GM18511 (cell line): ENCODE measurements at regions not wholly inside any gene's neighbourhood (a gene's known extent, or its start where the extent isn't known, plus 50 kb on each side); places are given as distances from the start of the nearest gene placed in this dataset.

Experiments used
- ATAC-seq: cut with Tn5 transposase; IDR thresholded peaks from one replicate; pipeline ENCODE4 v1.9.1; 2021; ENCODE audit warnings: mild to moderate bottlenecking, moderate library complexity; ENCODE audit not compliant: unreplicated experiment

DNA sequence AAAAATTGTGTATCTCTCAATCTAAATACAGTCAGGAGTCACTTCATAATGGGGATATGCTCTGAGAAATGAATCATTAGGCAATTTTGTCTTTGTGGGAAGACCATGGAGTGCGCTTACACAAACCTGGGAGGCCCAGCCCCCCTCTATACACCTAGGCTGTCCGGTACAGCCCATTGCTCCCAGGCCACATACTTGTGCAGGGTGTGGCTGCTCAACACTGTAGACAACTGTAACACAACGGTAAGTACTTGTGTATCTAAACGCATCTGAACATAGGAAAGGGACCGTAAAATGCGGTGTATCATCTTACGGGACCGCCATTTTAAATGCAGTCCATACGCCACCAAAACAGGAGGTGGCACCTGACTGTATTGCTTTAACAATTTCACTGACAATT lies 58.0 kb upstream of the FRMD1 start:
- ATAC-seq, result no peak

DNA sequence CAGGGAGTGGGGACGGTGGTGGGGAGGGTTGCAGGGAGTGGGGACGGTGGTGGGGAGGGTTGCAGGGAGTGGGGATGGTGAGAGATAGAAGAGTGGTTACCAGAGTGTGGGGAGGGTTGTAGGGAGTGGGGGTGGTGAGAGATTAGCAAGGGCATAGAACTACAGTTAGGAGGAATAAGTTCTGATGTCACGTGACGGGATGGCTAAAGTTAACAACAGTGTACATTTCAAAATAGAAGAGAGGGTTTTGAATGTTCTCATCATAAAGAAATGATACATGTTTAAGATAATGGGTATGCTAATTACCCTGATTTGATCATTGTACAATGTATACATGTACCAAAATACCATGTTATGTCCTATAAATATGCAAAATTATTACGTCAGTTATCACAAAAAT lies 57.6 kb upstream of the FRMD1 start:
- ATAC-seq, result no peak

DNA sequence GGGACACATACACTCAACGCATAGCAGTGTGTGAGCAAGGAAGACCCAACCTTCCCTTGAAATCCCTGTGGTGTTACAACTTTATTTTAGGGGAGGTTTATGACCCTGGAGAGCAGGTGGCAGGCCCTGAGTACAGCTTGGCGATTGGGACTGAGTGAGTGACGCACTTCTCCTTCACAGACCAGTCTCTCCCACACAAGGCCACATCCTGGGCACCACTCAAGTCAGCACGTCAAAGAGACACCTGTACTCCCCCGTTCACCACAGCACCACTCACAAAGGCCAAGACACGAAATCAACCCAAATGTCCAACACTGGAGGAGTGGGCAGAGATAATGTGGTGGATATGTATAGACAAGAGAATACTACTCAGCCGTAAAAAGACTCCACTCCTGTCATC lies 57.0 kb upstream of the FRMD1 start:
- no peak for ATAC-seq

DNA sequence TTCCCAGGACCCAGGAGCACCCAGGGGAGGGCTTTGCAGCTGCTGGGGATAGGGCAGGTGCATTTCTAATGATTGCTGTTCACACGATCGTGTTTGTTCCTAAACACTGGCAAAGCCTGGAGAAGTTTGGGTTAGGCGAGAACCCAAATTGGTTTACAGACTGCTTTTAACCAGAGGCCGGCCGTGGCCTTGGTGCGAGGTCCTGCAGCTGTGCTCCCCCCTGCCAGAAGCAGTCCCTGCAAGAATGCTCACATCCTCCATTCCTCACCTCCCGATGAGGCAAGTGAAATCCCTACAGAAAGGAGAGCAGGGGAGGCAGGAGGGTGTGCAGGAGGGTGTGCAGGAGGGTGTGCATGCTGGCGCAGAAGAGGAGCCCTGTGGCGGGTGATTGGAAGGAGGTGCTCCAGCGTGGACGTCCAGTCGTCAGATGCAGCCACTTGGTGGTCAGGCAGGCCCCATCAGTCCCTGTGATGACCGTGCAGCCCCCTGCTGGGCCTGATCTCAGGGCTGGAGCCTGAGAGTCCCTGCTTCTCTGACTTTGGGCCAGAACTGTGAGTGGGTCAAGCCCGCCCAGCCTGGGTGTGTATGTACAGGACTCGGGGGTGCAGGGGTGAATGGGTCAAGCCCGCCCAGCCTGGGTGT lies 55.7 kb upstream of the FRMD1 start:
- no peak for ATAC-seq

DNA sequence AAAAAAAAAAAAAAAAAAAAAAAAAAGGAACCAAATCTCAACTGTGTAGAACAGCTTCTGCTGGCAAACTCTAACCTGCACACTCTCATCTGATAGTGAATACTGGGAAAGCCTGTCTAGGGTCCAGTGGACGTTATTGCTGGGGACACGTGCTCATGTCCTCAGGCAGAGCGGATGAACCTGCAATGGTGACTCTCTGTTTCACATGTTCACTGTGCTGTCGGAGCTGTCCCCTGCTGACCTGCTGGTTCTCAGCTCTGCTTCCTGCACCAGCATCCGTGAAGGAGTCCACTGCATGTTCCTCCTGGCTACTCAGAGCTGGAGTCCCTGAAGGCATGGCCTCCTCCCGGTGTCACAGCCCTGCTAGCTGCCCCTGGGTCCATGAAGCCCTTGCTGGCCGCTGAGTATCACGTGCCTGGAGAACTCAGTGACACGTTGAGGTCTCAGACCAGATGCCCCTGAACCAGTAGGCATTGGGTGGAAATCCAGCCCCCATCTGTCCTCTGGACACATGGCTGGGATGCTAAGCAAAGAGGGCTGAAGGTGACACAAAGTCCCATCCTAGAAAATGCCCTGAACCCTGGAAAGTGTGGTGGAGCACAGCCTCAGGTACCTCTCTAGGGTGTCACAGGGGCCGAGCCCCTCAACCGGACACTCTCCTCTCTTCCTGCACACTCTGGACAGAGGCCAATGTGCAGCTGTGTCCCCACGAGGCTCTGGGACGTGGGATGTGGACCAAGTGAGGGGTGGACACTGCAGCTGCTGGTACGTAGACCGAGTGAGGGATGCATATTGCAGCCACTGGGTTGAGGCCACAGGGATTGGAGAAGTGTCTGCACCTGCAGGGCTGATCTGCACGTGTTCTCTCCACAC lies 54.9 kb upstream of the FRMD1 start:
- ATAC-seq, result no peak

DNA sequence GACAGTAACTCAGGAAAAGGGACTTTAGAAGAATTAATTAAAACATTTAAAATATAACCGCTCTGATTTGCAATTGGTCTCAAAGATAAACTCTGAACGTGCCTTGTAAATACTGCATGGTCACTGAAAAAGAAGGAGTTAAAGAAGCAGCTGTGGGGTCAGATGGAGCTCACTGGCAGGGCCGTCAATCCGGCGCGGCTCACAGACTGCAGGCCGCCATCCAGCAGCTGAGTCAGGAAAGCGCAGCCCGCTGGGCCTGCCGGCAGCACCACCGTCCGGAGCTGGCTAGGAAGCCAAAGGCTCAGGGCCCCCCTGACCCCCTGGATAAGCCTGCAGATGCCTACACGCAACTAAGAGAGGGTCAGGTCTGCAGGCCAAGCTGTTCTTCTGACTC lies 54.2 kb upstream of the FRMD1 start:
- no peak for ATAC-seq

DNA sequence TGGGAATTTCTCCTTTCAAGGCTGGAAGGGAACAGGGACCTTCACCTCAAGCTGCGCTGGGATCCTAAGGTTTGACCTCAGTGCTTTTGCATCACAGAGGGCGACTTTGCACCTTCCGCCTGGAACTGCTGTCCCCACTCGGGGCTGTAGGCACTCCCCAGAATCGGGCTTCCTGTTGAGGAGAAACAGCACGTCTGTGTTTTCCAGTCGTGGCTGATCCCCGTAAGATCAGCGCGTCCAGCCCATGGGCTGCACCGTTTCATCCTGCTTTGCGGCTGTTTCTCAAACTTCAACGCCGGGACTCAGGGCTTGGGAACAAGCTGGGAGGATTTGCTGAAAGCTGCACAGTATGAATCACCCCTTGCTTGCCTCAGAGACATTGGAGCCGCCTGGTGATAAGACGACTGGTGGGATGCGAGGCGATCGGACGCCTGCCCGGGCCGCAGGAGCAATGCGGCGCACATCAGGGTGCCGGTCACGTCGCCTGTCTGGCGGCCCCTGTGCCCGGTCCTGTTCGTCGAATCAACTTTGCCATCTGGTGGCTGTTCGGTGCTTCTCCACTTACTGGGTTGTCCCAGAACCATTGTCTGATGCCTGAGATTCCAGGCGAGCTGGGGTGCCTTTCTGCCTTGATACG lies 53.6 kb upstream of the FRMD1 start:
- no peak for ATAC-seq

DNA sequence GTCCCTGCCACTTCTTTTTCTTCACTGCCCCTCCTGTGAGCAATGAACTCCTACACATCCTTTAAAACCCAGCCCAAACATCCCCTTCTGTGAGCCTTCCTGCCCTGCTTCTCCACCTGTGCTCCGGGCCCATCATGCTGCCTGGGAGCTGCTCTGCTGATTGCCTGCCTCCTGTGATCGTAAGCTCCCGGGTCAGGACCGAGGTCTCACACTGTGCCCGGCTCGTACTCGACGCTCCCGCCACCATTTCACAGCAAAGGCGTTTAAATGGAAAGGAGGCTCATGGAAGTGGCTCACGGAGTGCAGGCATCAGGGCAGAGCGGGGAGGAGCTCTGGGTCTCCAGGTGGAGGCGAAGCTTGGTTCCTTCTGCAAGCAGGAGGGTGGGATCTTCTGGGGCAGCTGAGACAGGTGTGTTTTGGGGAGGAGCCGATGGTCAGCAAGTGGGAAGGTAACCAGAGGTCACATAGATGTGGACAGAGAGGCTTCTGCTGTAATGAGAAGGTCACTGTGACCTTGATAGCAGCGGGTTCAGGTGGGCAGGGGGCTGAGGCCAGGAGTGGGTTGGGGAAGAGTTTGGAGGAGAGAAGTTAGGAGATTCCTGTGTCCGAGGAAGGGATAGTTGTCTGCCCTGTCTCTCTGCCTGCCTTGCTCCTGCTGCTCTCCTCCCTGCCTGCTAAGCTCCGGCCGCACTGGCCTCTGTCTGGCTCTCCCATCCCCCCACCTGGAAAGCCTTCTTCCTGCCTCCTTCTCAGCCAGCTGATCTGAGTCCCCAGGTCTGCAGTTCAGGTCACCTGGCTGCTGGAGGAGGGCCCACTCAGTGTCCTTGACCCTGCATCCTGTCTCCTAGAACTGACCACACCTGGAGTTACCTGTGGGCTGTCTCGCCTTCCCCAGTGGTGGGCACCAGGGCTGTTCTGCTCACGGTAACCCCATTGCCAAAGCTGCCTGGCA lies 52.7 kb upstream of the FRMD1 start:
- ATAC-seq, result no peak

DNA sequence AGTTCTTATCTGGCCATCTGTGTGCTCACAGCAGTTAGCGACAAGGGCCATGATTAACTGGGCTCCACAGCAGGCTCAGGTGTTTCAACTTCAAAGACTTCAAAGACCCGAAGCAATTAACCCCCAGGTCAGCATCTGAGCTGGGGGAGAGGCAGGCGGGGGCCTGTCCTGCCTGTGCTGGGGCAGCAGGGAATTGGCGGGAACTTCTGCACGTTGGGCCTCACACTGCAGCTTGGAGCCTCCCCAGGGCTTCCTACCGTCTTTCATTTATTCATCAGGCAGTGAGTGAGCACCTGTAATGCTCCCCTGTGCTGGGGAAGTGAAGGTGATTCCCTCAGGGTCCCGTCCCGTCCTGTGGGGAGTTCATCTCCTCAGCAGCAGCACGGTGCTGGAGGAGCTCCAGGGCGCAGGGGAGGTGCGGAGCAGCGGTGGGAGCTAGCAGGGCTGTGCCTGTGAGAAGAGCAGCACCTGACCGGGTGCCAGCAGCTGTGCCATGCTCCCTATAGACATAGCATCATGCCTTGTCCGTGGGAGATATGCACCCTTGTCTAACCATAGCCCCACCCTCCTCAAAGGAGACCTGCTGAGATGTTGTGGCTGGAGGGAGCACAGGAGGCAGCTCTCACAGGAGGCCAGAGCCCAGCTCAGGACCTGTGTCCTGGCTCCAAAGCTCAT lies 51.8 kb upstream of the FRMD1 start:
- ATAC-seq, result no peak

DNA sequence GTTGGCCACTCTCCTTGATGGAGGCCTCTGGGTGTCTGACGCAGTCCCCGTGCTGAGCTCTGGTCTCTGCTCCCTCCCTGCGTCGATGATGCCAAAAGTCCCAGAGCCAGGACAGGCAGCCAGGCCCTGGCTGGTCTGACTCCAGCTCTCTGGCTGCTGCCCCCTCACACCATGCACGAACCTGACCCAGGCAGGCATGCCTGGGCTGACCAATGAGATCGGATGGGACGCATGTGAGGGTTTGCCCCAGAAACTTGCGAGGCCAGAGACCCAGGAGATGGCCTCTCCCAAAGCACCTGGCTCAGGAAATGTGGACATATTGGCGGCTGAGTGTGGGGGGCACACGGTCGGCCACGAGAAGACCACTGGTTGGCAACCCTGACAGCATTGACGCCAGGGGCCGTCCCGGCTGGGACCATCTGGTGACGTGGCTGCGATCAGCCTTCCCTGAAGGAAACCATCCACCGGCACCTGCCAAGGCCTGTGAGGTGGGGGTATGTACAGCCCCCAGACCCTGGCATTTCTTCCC lies 51.2 kb upstream of the FRMD1 start:
- ATAC-seq, result no peak

DNA sequence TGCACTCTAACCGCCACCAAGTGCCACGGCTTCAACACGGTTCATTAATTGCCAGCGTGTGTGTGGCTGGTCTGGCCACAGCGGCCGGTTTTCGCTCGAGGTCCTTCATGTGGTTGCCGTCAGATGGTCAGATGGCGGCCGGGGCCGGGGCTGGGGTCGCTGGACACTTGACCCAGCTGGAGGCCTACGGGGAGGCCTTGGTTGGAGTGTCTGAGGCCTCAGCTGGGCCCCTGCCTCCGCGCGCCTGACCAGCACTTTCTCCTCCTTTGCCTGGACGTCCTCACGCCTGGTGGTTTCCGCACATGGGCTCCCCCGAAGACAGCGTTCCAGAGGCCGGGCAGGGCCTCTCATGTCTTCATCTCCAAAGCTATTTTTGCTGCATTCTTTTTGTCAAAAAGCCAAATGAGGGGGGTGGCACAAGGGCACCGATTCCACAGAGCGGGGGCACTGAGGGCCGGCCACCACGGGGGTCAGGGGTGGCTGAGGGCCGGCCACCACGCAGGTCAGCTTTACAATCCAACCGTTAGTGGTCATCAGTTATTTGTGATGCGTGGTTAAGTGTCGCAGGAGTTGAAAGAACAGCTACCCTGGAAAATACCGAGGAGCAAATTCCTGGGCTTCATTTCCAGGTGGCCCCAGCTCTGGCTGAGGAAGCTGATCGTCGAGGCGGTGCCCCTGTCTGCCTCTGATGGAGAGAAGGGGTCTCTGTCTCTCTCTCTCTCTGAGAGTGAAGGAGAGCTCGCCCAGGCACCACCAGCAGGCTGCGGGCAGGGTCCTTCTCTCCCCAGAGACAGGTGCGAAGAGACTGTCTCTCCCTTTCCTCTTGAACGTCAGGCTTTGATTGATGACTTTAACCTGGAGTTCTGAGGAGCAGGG lies 50.5 kb upstream of the FRMD1 start:
- ATAC-seq, result no peak

DNA sequence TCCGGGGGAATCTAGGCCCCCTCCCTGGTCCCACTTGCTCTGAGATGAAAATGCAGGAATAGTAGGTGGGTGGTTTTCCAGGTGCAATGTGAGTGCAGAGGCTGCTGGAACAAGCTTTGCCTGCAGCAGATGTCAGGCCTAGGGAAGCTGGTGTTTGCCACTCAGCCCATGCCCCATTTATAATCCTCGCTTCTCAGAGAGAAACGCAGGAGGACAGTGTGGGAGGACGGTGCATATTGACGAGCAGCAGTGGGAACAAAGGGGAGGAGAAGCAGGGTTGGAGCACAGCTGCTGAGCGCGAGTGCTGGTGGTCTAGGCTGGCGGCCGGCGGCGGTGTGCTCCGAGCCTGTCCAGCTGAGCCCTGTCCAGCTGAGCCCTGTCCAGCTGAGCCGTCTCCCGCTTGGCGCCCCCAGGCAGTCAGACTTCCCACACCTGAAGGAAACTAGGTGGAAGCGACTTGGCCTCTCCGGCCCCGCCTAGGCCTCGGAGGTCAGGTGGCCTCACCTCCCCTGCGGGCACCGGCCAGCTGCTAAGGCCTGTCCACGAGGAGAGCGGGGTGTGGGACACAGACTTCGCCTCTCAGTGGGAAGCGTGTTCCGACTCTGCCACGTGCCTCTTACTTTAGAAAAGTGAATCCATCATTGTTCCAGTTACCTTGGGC lies 49.7 kb upstream of the FRMD1 start:
- ATAC-seq, result no peak
